GM19468 (cell line): ENCODE measurements at regions not wholly inside any gene's neighbourhood (a gene's known extent, or its start where the extent isn't known, plus 50 kb on each side); places are given as distances from the start of the nearest gene placed in this dataset.
"Not testable (repeated sequence)": the region's sequence is repeated elsewhere in the genome, so short reads cannot be mapped to it uniquely, and the experiment has no call there.

Experiments used
- ATAC-seq: cut with Tn5 transposase; IDR thresholded peaks from one replicate; pipeline ENCODE4 v1.9.1; 2021; ENCODE audit warnings: mild to moderate bottlenecking, moderate library complexity, moderate number of reproducible peaks; ENCODE audit not compliant: unreplicated experiment; ENCODE audit errors: extremely low read depth

- no peak for ATAC-seq
These were observed 50.9 kb upstream of the OSTN start for GRCh38 chr3:191148131-191148530.

GRCh38 chr3:191143224-191143623 lies 55.8 kb upstream of the OSTN start:
- no peak for ATAC-seq

DNA sequence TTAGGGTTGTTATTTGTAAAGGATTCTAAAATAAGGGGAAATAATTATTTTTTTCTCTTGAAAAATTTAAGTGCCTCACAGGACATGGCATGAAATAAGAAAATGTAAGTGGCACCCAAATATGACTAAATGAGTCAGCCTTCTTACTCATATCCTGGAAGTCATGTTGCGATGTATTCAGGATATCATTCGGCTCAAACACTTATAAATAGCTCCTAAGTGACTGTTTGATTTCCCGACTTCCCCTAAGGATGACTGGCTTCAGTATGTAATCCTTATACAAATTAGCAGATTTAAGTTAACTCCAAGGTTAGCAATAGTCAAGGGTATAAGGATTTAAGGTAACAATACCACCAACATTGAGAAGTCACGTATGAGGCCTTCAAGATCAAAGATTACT lies 57.3 kb upstream of the OSTN start:
- no peak for ATAC-seq

- ATAC-seq: peak; percentile 35
These were observed 59.3 kb upstream of the OSTN start for GRCh38 chr3:191139736-191140135.

GRCh38 chr3:191138937-191139336 lies 60.1 kb upstream of the OSTN start:
- no peak for ATAC-seq

DNA sequence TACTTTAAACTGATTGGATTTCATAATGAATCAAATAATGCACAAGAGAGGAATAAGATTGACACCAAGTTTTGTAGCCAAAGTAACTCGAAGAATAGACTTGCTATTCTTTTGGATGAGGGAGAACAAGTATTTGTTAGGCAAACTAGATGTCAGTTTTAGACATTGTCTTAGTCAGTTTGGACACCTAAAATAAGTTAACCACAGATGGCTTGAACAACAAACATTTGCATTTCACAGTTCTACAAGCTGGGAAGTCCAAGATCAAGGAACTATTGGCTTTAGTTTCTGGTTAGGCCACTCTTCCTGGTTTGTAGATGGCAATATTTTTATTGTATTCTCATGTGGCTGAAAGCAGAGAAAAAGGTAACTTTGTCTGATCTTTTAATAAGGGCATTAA lies 61.3 kb upstream of the OSTN start:
- ATAC-seq: no peak

DNA sequence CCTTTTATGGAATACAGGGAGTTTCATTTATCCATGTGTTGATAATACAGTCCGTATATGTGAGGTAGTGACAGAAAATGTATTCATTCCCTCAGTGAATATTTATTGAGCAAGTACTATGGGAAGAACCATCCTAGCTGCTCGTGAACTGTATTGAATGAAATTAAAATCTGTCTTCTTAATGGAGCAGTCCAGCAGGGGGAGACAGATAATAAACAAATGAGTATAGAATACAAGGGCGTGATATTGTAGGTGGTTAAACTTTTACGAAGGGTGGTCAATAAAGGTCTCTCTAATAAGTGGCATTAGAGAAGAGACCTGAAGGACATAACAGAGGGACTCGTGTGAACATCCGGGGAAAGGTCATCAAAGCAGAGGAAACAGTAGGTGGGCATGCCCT lies 62.7 kb upstream of the OSTN start:
- no peak for ATAC-seq

- ATAC-seq: no peak
These were observed 63.9 kb upstream of the OSTN start for GRCh38 chr3:191135175-191135574.

GRCh38 chr3:191133359-191133758 lies 65.7 kb upstream of the OSTN start:
- no peak for ATAC-seq

DNA sequence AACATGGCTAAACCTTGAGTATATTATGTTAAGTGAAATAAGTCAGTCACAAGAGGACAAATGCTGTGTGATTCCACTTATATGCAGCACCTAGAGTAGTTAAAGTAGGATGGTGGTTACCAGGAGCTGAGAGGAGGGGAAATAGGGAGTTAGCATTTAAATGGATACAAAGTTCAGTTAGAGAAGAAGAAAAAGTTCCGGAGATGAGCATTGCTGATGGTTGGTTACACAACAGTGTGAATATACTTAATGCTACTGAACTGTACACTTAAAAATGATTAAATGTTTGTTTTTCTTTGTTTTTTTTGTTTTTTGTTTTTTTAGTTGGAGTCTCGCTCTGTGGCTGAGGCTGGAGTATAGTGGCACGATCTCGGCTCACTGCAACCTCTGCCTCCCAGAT lies 67.7 kb upstream of the OSTN start:
- ATAC-seq: no peak

- not testable (repeated sequence) for ATAC-seq
These were observed 74.2 kb upstream of the OSTN start for GRCh38 chr3:191124891-191125290.

- no peak for ATAC-seq
These were observed 75.1 kb upstream of the OSTN start for GRCh38 chr3:191123946-191124345.

DNA sequence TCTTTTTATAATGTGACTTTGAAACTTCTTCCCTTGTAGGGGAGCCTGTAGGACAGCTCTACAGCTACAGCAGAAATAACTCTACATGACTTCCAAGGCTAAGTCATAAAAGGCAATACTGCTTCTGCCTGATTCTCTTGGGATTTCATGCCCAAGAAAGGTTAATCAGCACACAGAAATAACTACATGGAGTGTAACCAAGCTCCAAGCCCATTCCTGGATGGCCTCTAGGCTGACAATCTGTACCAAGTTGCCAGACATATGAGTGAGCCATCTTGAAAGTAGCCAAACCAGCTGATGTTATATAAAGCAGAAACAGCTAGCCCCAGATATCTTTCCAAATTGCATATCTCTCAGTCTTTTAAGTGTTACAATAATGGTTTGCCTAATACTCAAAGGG lies 75.8 kb upstream of the OSTN start:
- no peak for ATAC-seq

DNA sequence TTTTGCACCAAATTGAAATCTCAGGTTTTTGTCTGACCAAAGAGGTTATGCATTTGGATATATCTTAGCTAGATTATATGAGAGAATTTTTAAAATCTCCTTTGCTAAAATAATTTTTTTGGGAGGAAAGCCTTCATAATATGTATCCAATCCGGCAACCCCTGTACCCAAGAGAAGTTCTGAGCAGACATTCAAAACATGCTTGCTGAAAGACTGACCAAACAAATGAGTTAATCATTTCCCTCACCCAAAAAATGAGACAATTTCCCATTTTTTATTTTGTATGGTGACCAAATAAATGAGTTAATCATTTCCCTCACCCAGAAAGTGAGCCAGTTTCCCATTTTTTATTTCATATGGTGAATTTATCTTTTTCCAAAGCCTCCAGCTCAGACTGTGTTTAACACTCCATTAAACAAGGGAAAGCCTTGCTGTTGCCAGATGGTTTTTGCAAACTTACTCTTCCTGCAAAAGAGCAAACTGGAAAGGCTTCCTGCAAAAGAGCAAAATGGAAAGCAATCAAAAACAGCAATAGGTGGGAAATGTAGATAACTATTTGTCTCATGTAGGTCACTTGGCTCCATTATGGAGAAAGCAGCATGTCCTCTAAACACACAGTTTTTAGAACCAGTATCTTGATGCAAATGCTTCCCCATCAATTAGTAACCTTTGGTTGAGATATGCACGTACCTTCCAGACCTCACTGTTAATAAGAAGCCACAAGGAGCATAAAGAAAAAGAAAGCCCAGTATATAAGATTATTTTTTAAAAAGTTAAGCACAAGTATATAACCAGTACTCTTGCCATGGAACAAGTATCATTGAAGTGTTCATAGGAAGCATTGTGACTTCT lies 78.4 kb upstream of the OSTN start:
- ATAC-seq: peak; percentile 25

GRCh38 chr3:191119415-191120295 lies 79.4 kb upstream of the OSTN start:
- ATAC-seq: peak; percentile 65

DNA sequence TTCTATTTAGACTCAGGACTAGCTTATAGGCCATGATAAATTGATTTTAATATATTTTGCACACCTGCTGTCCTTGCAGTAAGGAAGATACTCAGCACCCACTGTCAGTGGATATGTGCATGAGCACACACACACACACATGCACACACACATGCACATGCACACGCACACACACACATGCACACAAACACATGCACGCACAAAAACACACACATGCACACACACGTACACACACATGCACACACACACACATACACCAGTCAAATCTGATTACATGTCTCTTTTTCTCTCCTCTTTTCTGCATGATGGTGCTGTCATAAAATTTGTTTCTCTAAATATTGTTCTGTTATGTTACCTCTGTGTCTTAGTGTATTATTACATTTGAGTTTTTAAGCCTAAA lies 87.3 kb upstream of the OSTN start:
- no peak for ATAC-seq

DNA sequence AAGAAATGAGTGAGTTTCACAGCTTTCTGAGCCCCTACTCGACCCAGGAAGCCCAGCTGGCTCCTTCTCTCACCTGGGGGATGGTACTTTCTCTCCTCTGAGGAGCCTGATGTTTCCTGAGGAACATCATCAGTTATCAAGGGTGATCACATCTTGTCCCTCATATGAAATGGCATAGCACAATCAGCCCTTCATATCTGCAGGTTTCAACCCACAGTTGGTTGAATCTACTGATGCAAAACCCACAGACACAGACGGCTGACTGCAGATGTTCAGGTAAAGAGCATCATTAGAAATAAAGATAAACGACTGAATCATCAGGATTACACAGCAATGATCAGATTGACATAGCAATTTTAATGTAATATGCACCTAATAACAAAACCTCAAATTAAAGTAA lies 93.6 kb upstream of the OSTN start:
- ATAC-seq: peak; percentile 49

DNA sequence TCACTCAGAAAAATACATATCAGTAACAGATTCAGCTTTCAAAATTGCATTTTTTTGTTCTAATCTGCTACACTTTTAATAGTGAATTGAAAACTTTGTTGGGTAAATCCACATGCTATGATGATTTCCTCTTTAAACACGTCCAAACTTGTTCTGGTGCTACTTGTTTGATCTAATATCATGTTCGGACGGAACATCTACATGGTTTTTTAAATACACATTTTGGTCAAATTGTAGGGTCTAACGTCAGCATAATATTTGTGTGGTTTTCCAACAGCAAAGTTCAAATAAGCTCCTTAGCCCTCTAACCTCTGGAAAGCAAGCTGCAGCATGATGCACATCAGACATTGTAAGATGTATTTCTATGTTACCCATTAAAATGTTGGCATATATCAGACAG lies 98.5 kb upstream of the OSTN start:
- no peak for ATAC-seq

DNA sequence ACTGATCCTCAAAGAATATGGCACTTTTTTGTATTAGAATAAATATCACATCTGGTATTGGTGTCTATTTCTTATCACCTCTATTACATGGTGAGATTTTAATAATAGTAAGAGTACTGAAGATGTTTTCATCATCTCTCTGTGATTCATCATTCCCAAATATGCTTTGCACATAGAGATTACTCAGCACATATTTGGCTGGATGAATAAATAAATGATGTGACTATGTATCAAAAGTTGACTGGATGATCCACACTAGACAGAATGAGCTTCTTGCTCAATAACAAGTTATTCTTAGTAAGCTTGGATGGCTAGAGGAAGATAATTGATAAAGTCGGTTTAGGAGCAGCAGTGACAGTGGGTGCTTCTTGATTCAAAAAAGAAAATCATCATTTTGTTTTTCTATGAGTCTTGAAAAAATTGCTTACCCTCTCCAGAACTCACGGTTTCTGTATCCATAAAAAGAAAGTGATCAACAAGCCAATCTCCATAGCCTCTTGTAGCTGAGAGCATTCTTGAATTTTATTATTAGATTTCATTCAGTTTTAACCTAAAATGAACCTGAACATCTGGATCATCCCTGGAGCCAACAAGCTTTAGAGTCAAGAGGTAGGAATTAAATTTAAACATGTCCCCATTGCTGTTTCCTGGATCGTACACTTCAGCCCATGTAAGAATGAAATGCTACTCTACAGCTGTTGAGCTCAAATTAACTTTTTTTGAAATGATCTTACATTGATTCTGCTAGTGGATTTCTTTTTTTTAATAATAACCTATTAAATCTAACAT lies 104.8 kb upstream of the OSTN start:
- no peak for ATAC-seq

GRCh38 chr3:191087391-191087790 lies 111.7 kb upstream of the OSTN start:
- no peak for ATAC-seq

GRCh38 chr3:191085091-191085490 lies 114.0 kb upstream of the OSTN start:
- ATAC-seq: no peak
